Left cardiac atrium (tissue), 4 donors: ENCODE measurements at regions not wholly inside any gene's neighbourhood (a gene's known extent, or its start where the extent isn't known, plus 50 kb on each side); places are given as distances from the start of the nearest gene placed in this dataset.
A peak's percentile ranks its signal among the peaks of the same experiment; 100 is the strongest.
"Not testable (repeated sequence)": the region's sequence is repeated elsewhere in the genome, so short reads cannot be mapped to it uniquely, and the experiment has no call there.

Source experiments
- ATAC-seq, 2 donors: fragments of 200-7000 bp; cut with Tn5 transposase; one replicate each; pipeline ENCODE4 v1.9.1; 2020; ENCODE audit warnings: mild to moderate bottlenecking in 2 of 2, moderate library complexity in 2 of 2
- DNase-seq: peaks from one replicate; pipeline ENCODE4 v3.0.0-alpha.2; 2020
- intact Hi-C, 2 donors: fragments of 100-400 bp; cut with DNase I; formaldehyde crosslinking; loops; one replicate each; pipeline versions ENCODE4 v1.14.1 to v1.15.1; 2022 to 2023
- donor health status: DM: no; HTN: yes; CAD: no.
- donor health status: DM: no; HTN: yes; CAD: no; lungs with severe emphysema.
- donor health status: DM: yes; HTN: yes; CAD: no.
- donor health status: Dilated cardiomyopathy.

DNA sequence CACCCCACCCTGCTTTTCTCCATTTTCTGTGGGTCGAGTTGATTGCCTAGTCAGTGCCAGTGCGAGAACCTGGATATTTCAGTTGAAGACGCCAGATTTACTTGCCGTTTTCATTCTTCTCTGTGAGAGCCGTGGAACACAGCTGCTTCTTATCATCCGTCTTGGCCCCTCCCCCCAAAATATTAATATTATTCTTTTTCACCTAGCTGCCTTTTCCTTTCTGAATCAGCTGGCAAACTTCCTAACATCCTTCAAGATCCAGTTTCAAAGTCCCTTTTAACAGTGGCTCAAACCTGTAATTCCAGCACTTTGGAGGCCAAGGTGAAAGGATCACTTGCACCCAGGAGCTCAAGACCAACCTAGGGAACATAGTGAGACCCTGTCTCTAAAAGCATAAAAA, 117.1 kb upstream of the RASA1 start:
- intact Hi-C loops: no loop called here
- no peak for ATAC-seq
- DNase-seq: no peak

DNA sequence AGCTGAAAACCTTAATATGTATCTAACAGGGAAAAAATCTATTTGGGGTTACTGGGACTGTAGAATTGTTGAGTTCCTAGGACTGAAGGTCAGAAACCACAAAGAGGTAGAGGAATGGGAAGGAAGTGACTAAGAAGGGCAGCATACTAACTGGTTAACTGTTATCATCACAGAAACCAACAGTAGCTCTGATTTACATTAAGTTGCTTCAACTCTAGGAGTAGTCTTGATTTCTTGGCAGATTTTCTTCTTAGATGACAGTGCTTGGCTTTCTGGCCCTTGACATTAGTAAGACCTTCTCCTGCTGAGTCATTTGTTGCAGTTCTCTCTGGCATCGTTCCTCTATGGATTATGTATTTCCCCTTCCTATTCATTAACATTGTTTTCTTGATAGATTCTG, 116.1 kb upstream of the RASA1 start:
- DNase-seq (no peak), ATAC-seq (no peak)
- intact Hi-C loops: no loop called here

DNA sequence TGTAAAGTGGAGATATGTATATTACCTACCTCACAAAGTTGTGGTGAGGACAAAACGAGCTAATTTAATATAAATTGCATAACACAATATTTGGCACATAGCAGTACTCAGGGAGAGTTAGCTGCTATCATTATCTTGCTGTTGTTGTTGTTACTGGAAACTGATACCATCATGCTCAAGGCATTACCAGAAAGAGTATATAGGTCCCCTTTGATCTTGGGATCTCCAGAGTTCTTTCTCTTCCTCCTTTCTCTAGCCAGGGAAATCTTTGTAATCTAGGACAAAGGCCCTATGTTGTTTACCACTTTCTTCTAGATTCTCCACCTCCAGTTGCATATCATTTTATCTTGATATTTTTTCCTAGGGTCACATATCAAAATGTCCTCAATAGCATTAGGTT, 114.8 kb upstream of the RASA1 start:
- no peak for DNase-seq
- intact Hi-C loops: no loop called here

GRCh38 chr5:87154191-87154590, 113.5 kb upstream of the RASA1 start:
- DNase-seq (no peak), ATAC-seq (no peak)
- intact Hi-C loops: no loop called here

More for the DNA sequence above, 114.8 kb upstream of the RASA1 start:
- no peak for ATAC-seq

DNA sequence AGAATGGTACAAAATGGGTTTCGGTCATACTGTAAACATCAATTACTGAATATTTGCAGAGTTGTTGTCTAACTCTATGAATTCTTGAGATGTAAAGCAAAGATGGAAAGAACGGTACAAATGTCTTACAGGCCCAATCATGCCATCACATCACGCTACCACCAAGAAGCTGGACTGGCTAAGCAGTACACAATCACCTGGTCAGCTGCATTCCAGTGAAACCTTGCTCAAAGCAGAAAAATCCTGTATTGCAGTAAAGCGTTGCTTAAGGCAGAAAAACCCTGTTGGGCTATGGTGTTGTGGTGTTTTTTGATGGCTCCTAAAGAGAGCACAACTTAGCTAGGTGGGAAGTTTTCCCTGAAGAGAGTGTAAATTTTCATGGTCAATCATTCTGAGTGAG, 112.6 kb upstream of the RASA1 start:
- intact Hi-C loops: no loop called here
- DNase-seq: no peak
- ATAC-seq: no peak

DNA sequence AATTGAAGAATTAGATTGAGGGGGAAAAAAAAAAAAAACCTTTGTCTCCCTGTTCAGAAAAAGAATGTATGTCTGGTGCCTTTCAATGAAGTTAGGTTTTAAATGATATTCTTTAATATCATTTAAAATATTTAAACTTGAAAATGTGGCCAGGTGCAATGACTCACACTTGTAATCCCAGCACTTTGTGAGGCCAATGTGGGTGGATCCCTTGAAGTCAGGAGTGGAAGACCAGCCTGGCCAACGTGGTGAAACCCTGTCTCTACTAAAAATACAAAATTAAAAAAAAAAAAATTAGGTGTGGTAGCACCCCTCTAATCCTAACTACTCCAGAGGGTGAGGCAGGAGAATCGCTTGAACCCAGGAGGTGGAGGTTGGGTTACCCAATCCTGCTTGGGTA, 111.1 kb upstream of the RASA1 start:
- intact Hi-C loops: no loop called here
- DNase-seq (no peak), ATAC-seq (no peak)

DNA sequence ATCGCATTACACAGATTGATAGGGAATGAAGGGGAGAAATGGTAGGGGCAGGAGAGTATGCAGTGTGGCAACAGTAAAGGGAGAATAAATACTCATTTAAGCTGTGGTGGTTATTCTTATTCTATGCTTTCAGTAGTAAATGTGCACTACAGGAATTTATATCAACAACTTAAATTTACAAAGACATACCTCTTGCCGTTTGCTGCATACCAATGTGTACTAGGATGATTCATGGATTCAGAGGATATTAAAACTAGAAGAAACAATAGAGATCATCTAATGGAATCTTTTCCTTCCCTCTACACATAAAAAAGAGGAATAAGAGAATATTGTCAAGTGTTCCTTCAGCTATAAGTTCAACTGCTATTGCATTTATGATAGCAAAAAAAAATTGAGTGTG, 103.3 kb upstream of the RASA1 start:
- ATAC-seq: no peak

DNA sequence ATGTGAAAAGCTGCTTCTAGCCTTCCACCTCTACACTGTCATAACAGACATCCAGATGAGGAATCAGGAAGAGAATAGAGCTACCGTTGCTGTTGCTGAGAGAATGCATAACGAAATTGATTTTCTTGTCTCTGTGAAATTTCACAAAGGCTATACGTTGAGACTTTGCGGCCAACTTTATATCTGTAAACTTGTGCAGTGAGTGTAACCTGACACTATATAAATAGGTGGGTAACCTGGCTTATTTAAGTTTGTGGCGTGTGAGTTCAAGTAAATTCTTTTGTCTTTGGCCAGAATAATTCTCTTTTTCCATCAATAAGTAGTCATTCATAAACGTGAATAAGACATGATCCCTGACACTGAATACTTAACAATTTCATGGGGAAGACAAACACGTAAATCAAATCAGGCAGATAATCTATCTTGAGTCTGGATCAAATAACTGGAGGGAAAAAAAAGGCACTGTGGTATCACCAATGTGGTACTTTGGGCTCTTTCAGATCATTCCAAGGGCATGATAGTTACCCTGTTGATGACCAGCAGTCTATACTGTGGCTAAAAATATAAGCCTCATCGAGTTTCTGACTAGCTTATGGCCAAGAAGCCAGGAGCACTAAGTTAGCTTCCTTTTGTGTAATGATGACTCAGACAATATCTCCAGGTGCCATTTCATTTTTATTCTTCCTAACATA, 98.2 kb upstream of the RASA1 start:
- intact Hi-C loops: no loop called here
- ATAC-seq (no peak), DNase-seq (no peak)

More for the DNA sequence above, 103.3 kb upstream of the RASA1 start:
- intact Hi-C loops: no loop called here
- DNase-seq: no peak

DNA sequence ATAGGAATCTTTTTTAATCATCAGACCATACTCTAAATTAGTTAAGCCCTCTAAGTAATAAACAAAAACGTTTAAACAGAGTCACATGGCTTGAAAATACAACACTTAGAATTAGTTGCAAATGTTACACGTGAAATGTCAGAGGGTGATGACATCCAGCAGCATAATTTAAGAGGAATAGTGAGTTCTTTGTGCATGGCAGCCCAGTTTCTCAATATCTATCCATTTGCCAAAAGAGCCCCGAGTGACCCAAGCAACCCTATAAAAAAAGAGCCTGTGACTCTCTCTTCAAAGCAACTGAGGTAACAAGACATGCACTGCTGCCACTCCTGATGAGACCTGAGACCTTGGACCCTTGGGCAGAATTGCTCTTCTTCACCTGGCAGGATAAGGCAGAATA, 96.9 kb upstream of the RASA1 start:
- intact Hi-C loops: no loop called here
- DNase-seq (no peak), ATAC-seq (peak in 1 of 2 donors; percentile 63)

DNA sequence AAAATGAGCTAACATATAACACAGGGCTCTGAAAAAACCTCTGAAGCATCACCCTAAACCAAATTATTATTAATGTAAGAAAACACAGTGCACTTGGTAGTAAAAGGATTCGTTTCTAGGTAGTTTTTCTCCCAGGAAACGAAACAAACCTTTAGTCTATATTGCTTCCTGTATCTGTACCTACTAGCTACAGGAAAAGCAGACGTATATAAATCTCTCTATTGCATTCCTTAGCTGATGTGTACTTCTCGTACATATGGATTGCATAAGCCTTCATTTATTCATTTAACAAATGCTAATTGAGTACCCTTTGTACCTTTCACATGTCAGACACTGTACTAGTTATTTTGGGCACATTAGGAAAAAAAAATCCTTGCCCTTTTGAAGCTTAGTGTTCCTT, 85.0 kb upstream of the RASA1 start:
- DNase-seq (no peak), ATAC-seq (no peak)
- intact Hi-C loops: no loop called here

GRCh38 chr5:87183896-87184295, 83.8 kb upstream of the RASA1 start:
- intact Hi-C loops: no loop called here
- ATAC-seq (no peak), DNase-seq (no peak)

DNA sequence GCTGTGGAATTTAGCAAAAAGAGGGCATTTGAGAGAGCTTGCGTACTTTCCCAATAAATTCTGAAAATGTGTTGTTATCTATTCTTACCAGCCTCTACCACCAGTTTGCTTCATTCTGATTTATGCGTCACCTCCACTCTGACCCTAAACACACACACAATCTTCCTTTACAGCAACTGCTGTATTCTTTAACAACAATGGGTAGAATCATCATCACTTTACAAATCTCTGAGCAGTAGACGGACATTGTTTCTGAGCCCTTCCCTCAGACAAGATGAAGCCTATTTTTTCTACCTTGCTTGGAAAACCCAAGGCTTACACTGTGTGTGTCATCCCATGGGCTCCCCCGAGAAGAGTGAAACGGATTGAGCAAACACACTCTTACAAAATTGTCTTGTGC, 83.1 kb upstream of the RASA1 start:
- no peak for DNase-seq
- no peak for ATAC-seq
- intact Hi-C loops: no loop called here

GRCh38 chr5:87185838-87186237, 81.8 kb upstream of the RASA1 start:
- DNase-seq (no peak), ATAC-seq (no peak)
- intact Hi-C loops: no loop called here

- no peak for DNase-seq
- intact Hi-C loops: no loop called here
- no peak for ATAC-seq
Measured at GRCh38 chr5:87188391-87188790, 79.3 kb upstream of the RASA1 start.

- intact Hi-C loops: no loop called here
- no peak for DNase-seq
- no peak for ATAC-seq
Measured at GRCh38 chr5:87190041-87190440, 77.6 kb upstream of the RASA1 start.

- intact Hi-C loops: no loop called here
- ATAC-seq (no peak), DNase-seq (no peak)
Measured at GRCh38 chr5:87190687-87191086, 77.0 kb upstream of the RASA1 start.

DNA sequence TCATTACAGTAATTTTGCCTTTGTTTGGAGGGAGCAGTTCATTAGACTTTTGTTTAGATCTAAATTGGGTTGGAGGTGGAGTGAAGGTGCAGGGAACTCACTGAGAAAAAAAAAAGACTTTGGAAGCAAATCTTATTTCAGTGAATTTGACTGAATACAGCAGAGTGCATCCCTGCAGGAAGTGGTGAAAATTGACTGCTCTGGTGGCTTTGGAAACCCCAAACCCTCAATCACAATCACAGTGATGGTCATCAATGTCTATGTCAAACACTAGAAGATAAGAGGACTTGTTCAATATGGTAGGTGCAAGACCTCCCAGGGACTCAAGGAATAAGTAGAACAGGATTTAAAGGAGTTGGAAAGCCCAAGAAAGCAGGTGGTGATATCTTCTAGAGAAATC, 76.0 kb upstream of the RASA1 start:
- ATAC-seq (no peak), DNase-seq (no peak)
- intact Hi-C loops: no loop called here

DNA sequence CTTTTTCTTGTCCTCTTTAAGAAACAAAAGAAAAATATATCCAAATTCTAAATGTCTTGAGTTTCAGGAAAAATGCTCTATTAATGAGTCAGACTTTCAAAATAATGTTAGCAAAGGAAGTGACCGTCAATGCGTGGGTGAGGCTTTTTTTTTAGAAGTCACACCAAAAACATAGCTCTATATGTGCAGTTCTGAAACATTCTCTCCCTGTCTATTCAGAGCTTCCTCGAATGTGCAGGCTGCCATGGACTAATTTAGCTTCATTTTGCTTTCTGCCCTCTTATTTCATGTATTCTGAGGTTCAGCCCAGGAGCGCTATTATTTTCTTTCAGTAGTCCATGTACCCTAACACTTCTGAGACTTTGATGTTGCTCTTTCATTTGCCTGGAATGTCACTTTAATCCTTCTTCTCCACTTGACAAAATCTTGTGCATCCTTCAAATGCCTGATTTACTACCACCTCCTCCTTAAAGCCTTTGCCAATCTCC, 72.5 kb upstream of the RASA1 start:
- DNase-seq: no peak
- intact Hi-C loops: no loop called here
- ATAC-seq: no peak

GRCh38 chr5:87195616-87196015, 72.1 kb upstream of the RASA1 start:
- intact Hi-C loops: no loop called here
- DNase-seq (no peak), ATAC-seq (no peak)

- DNase-seq: no peak
- ATAC-seq: no peak
- intact Hi-C loops: no loop called here
Measured at GRCh38 chr5:87198010-87198409, 69.7 kb upstream of the RASA1 start.

DNA sequence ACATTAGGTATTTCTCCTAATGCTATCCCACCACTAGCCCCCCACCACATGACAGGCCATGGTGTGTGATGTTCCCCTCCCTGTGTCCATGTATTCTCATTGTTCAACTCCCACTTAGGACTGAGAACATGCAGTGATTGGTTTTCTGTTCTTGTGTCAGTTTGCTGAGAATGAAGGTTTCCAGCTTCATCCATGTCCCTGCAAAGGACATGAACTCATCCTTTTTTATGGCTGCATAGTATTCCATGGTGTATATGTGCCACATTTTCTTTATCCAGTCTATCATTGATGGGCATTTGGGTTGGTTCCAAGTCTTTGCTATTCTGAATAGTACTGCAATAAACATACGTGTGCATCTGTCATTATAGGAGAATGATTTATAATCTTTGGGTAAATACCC, 68.4 kb upstream of the RASA1 start:
- DNase-seq, ATAC-seq, intact Hi-C loops: not testable (repeated sequence)

DNA sequence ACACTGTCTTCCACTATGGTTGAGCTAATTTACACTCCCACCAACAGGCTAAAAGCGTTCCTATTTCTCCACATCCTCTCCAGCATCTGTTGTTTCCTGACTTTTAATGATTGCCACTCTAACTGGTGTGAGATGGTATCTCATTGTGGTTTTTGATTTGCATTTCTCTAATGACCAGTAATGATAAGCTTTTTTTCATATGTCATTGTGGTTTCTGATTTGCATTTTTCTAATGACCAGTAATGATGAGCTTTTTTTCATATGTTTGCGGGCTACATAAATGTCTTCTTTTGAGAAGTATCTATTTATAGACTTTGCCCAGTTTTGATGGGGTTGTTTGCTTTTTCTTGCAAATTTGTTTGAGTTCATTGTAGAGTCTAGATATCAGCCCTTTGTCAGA, 68.0 kb upstream of the RASA1 start:
- DNase-seq, ATAC-seq, intact Hi-C loops: not testable (repeated sequence)
